H9 (cell line): ENCODE measurements at regions not wholly inside any gene's neighbourhood (a gene's known extent, or its start where the extent isn't known, plus 50 kb on each side); places are given as distances from the start of the nearest gene placed in this dataset.

Source experiments
- DNase-seq: peaks from one replicate; pipeline ENCODE4 v3.0.0-alpha.2; 2017
- H2AFZ ChIP-seq: one replicate; pipeline ENCODE4 v1.6.1; 2013; ENCODE audit warnings: mild to moderate bottlenecking, low read length, control low read depth, moderate library complexity
- H2AK5ac ChIP-seq: 2 replicates; pipeline ENCODE4 v1.6.1; 2013; ENCODE audit warnings: low read length, control low read depth, mixed read lengths; ENCODE audit not compliant: insufficient read length
- H2BK120ac ChIP-seq: one replicate; pipeline ENCODE4 v1.6.1; 2013; ENCODE audit warnings: low read depth, mild to moderate bottlenecking, low read length, control low read depth, inconsistent platforms; ENCODE audit not compliant: poor library complexity, severe bottlenecking
- H2BK12ac ChIP-seq: 2 replicates; pipeline ENCODE4 v1.6.1; 2013; ENCODE audit warnings: low read length, control low read depth, mixed read lengths, low read depth; ENCODE audit not compliant: insufficient read length
- H2BK15ac ChIP-seq: 2 replicates; pipeline ENCODE4 v1.6.1; 2013; ENCODE audit warnings: low read depth, low read length, control low read depth
- H2BK20ac ChIP-seq: one replicate; pipeline ENCODE4 v1.6.1; 2013; ENCODE audit warnings: low read depth, mild to moderate bottlenecking, low read length, control low read depth, inconsistent platforms; ENCODE audit not compliant: poor library complexity, severe bottlenecking
- H2BK5ac ChIP-seq: 2 replicates; pipeline ENCODE4 v1.6.1; 2013; ENCODE audit warnings: low read length, control low read depth, mixed read lengths; ENCODE audit not compliant: insufficient read length
- H3K14ac ChIP-seq: 2 replicates; pipeline ENCODE4 v1.6.1; 2013; ENCODE audit warnings: low read length, control low read depth; ENCODE audit not compliant: insufficient read depth
- H3K18ac ChIP-seq: 2 replicates; pipeline ENCODE4 v1.6.1; 2013; ENCODE audit warnings: low read depth, mild to moderate bottlenecking, mixed read lengths, low read length, control low read depth; ENCODE audit not compliant: insufficient read length
- H3K23ac ChIP-seq: 2 replicates; pipeline ENCODE4 v1.6.1; 2013; ENCODE audit warnings: low read length, control low read depth, mixed read lengths, low read depth; ENCODE audit not compliant: insufficient read length
- H3K23me2 ChIP-seq: 2 replicates; pipeline ENCODE4 v1.6.1; 2013; ENCODE audit warnings: low read depth, mild to moderate bottlenecking, mixed read lengths, low read length, control low read depth; ENCODE audit not compliant: insufficient read length, poor library complexity, severe bottlenecking
- H3K27ac ChIP-seq: 2 replicates; pipeline ENCODE4 v1.5.1; 2013; ENCODE audit warnings: low read length, control low read depth, mixed read lengths, low read depth; ENCODE audit not compliant: insufficient read length
- H3K27me3 ChIP-seq: 2 replicates; pipeline ENCODE4 v1.6.1; 2013; ENCODE audit warnings: low read length, control low read depth, inconsistent platforms; ENCODE audit not compliant: insufficient read depth
- H3K4ac ChIP-seq: 2 replicates; pipeline ENCODE4 v1.6.1; 2013; ENCODE audit warnings: low read depth, mild to moderate bottlenecking, control low read depth, inconsistent platforms, low read length, moderate library complexity
- H3K4me1 ChIP-seq: 2 replicates; pipeline ENCODE4 v1.6.1; 2013; ENCODE audit warnings: low read length, control low read depth, inconsistent platforms; ENCODE audit not compliant: insufficient read depth
- H3K4me2 ChIP-seq: 2 replicates; pipeline ENCODE4 v1.6.1; 2013; ENCODE audit warnings: low read length, control low read depth, mixed read lengths; ENCODE audit not compliant: insufficient read length, insufficient read depth
- H3K56ac ChIP-seq: 2 replicates; pipeline ENCODE4 v1.6.1; 2013; ENCODE audit warnings: low read depth, mild to moderate bottlenecking, mixed read lengths, low read length, control low read depth; ENCODE audit not compliant: insufficient read length
- H3K79me1 ChIP-seq: 2 replicates; pipeline ENCODE4 v1.6.1; 2013; ENCODE audit warnings: low read depth, mild to moderate bottlenecking, moderate library complexity, low read length, control low read depth, inconsistent platforms; ENCODE audit not compliant: insufficient read depth, poor library complexity, severe bottlenecking
- H3K79me2 ChIP-seq: 2 replicates; pipeline ENCODE4 v1.6.1; 2013; ENCODE audit warnings: low read length, control low read depth, inconsistent platforms; ENCODE audit not compliant: insufficient read depth
- H3K9ac ChIP-seq: 2 replicates; pipeline ENCODE4 v1.6.1; 2013; ENCODE audit warnings: low read length, control low read depth, mixed read lengths; ENCODE audit not compliant: insufficient read length; ENCODE audit errors: extremely low read depth
- H3K9me3 ChIP-seq: one replicate; pipeline ENCODE4 v1.6.1; 2013; ENCODE audit warnings: low read depth, low read length, inconsistent platforms; ENCODE audit not compliant: control insufficient read depth
- H3T11ph ChIP-seq: one replicate; pipeline ENCODE4 v1.6.1; 2013; ENCODE audit warnings: mild to moderate bottlenecking, low read length, control low read depth, inconsistent platforms
- H4K20me1 ChIP-seq: one replicate; pipeline ENCODE4 v1.6.1; 2013; ENCODE audit not compliant: control insufficient read depth, insufficient read length, insufficient read depth
- H4K5ac ChIP-seq: 2 replicates; pipeline ENCODE4 v1.6.1; 2013; ENCODE audit warnings: low read depth, mild to moderate bottlenecking, mixed read lengths, low read length, control low read depth; ENCODE audit not compliant: insufficient read length
- H4K8ac ChIP-seq: replicated peaks from 2 replicates; pipeline ENCODE4 v1.6.1; 2013; ENCODE audit warnings: low read length, control low read depth, mixed read lengths, low read depth; ENCODE audit not compliant: insufficient read length
- H4K91ac ChIP-seq: 2 replicates; pipeline ENCODE4 v1.6.1; 2013; ENCODE audit warnings: low read depth, mild to moderate bottlenecking, moderate library complexity, mixed read lengths, low read length, control low read depth; ENCODE audit not compliant: insufficient read length
- H3K27ac Mint-ChIP-seq, 3 experiments: 2 replicates in 2 of 3; 3 replicates in 1 of 3; pipeline ENCODE4 v1.8.0; 2020 to 2021; ENCODE audit warnings: mixed read lengths in 3 of 3, mild to moderate bottlenecking in 1 of 3, moderate library complexity in 1 of 3
- H3K27me3 Mint-ChIP-seq: 2 replicates; pipeline ENCODE4 v1.8.0; 2021; ENCODE audit warnings: low read depth, mild to moderate bottlenecking, moderate library complexity, mixed read lengths
- H3K36me3 Mint-ChIP-seq, 3 experiments: 2 replicates in 2 of 3; 3 replicates in 1 of 3; pipeline ENCODE4 v1.8.0; 2020 to 2021; ENCODE audit warnings: low read depth in 3 of 3, mixed read lengths in 3 of 3; ENCODE audit not compliant: insufficient read depth in 1 of 3
- H3K4me1 Mint-ChIP-seq, 2 experiments: 2 replicates each; pipeline ENCODE4 v1.8.0; 2020; ENCODE audit warnings: mixed read lengths in 2 of 2
- H3K4me3 Mint-ChIP-seq, 2 experiments: 2 replicates in 1 of 2; 3 replicates in 1 of 2; pipeline ENCODE4 v1.8.0; 2020 to 2021; ENCODE audit warnings: mild to moderate bottlenecking in 2 of 2, mixed read lengths in 2 of 2, moderate library complexity in 1 of 2
- H3K9me3 Mint-ChIP-seq, 2 experiments: 2 replicates in 1 of 2; 3 replicates in 1 of 2; pipeline ENCODE4 v1.8.0; 2020; ENCODE audit warnings: mild to moderate bottlenecking in 2 of 2, mixed read lengths in 2 of 2, moderate library complexity in 1 of 2
- CTCF ChIP-seq: fragments of 200-600 bp; sonication (generic); conservative IDR thresholded peaks from 3 replicates; pipeline ENCODE4 v1.8.0; 2021; ENCODE audit warnings: antibody characterized with exemption, mild to moderate bottlenecking
- WGBS: extraction: QIAGEN DNeasy Blood & Tissue Kit; methylation state at CpG from one replicate; pipeline ENCODE4 v1.1.7; 2013; ENCODE audit warnings: missing lambda C conversion rate, low lambda C conversion rate, mixed read lengths; ENCODE audit not compliant: insufficient read length; ENCODE audit errors: extremely low coverage; 5-methylcytosine and 5-hydroxymethylcytosine counted together

GRCh38 chrX:104342065-104342464 is 87.3 kb upstream of the ESX1 start:
- Histone ChIP-seq H2BK15ac (no peak overlapping the region), H3K79me2 (no peaks in the 10 kb centered on the region), H3K56ac (no peak overlapping the region), H3K4me2 (no peak overlapping the region), H4K20me1 (no peaks in the 10 kb centered on the region), H3K18ac (no peak overlapping the region), H4K8ac (no peak overlapping the region), H2BK12ac (no peak overlapping the region), H3K9me3 (peaks cover 5% of the 10 kb centered on the region), H3K27ac (no peak overlapping the region), H2AK5ac (no peak overlapping the region), H3K27me3 (no peaks in the 10 kb centered on the region), H4K91ac (no peak overlapping the region), H3T11ph (no peak overlapping the region), H3K4ac (no peak overlapping the region), H2BK120ac (no peak overlapping the region), H2BK5ac (no peak overlapping the region), H3K23me2 (no peaks in the 10 kb centered on the region), H2AFZ (no peak overlapping the region), H3K9ac (no peak overlapping the region), H4K5ac (no peak overlapping the region), H3K79me1 (no peaks in the 10 kb centered on the region), H3K4me1 (no peaks in the 10 kb centered on the region), H3K23ac (no peak overlapping the region), H3K14ac (no peak overlapping the region), H2BK20ac (no peak overlapping the region)
- H3K36me3 Mint-ChIP-seq: no peaks in the 10 kb centered on the region
- no peak overlapping the region for H3K4me3 Mint-ChIP-seq
- peaks cover 7% of the 10 kb centered on the region for H3K27me3 Mint-ChIP-seq
- no peaks in the 10 kb centered on the region for H3K4me1 Mint-ChIP-seq
- TF ChIP-seq CTCF: no peak
- no peak for DNase-seq
- peaks cover 0 to 59% of the 10 kb centered on the region in 2 experiments; a peak in 2 of 5 replicates for H3K9me3 Mint-ChIP-seq
- no CpG with 5 or more reads among the region's 2 CpGs for WGBS
- H3K27ac Mint-ChIP-seq: no peak overlapping the region
